HUES48 (cell line): ENCODE measurements at regions not wholly inside any gene's neighbourhood (a gene's known extent, or its start where the extent isn't known, plus 50 kb on each side); places are given as distances from the start of the nearest gene placed in this dataset.

Source experiments
- H3K27ac ChIP-seq: one replicate; pipeline ENCODE4 v1.7.0; 2013; ENCODE audit warnings: low read depth, low read length, inconsistent platforms
- H3K27me3 ChIP-seq: 2 replicates; pipeline ENCODE4 v1.6.1; 2013; ENCODE audit warnings: mild to moderate bottlenecking, low read length; ENCODE audit not compliant: control insufficient read depth, insufficient read depth
- H3K36me3 ChIP-seq: 2 replicates; pipeline ENCODE4 v1.6.1; 2013; ENCODE audit warnings: low read length; ENCODE audit not compliant: control insufficient read depth, insufficient read depth
- H3K4me1 ChIP-seq: 2 replicates; pipeline ENCODE4 v1.6.1; 2013; ENCODE audit warnings: mild to moderate bottlenecking, low read length; ENCODE audit not compliant: control insufficient read depth, insufficient read depth
- H3K4me3 ChIP-seq: 2 replicates; pipeline ENCODE4 v1.5.1; 2013; ENCODE audit warnings: mild to moderate bottlenecking, low read depth, low read length
- H3K9ac ChIP-seq: 2 replicates; pipeline ENCODE4 v1.6.1; 2013; ENCODE audit warnings: mild to moderate bottlenecking, low read depth, low read length, moderate library complexity
- H3K9me3 ChIP-seq: 2 replicates; pipeline ENCODE4 v1.6.1; 2013; ENCODE audit warnings: low read length; ENCODE audit not compliant: control insufficient read depth, insufficient read depth

GRCh38 chr1:199042193-199042592 is 403.4 kb downstream of the PTPRC start:
- no peaks in the 10 kb centered on the region for H3K9me3 ChIP-seq
- H3K27ac ChIP-seq, result no peak overlapping the region
- H3K36me3 ChIP-seq, result no peaks in the 10 kb centered on the region
- H3K4me3 ChIP-seq, result no peak overlapping the region
- H3K9ac ChIP-seq, result no peak overlapping the region
- no peaks in the 10 kb centered on the region for H3K27me3 ChIP-seq
- H3K4me1 ChIP-seq, result no peaks in the 10 kb centered on the region

DNA sequence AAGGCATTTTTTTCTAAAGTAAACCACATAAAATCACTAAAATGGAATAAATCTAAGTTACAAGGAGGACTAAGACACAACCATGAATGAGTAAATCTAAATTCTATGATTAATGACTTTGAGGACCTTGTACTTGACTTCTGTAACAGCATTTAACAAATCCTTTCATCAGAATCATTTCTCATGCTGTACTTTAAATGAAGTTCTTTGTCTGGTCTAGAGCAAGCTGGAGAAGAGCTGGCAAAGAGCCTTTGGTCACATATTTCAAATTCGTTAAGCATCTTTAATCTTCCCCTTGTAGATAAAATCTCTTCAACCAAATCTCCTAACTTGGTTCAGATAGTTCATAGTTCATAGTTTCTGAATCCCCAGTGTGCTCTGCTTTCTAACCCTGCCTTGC is 405.4 kb downstream of the PTPRC start:
- Histone ChIP-seq H3K27ac (no peak overlapping the region), H3K9me3 (no peaks in the 10 kb centered on the region), H3K4me3 (no peak overlapping the region), H3K9ac (no peak overlapping the region), H3K36me3 (no peaks in the 10 kb centered on the region), H3K4me1 (no peaks in the 10 kb centered on the region), H3K27me3 (no peaks in the 10 kb centered on the region)

DNA sequence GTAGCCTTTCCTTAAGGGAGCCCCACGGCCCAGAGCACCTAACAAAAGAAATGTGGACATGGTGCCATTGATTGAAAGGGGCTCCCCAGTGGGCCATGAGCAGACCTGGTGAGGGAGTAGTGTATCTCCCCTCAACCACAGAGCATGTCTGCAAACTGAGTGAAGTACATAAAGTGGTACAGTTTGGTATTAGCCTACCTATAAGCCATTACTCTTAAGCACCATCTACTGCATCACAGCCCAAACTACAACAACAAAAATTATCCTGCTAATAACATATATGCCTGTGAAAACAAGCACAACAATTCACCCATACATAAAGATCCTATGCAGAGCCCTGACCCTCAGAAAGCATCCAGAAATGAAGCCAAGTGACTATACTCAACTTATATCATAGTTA is 407.8 kb downstream of the PTPRC start:
- H3K9ac ChIP-seq, result no peak overlapping the region
- H3K27ac ChIP-seq, result no peak overlapping the region
- no peaks in the 10 kb centered on the region for H3K9me3 ChIP-seq
- H3K4me1 ChIP-seq, result no peaks in the 10 kb centered on the region
- no peaks in the 10 kb centered on the region for H3K36me3 ChIP-seq
- no peaks in the 10 kb centered on the region for H3K27me3 ChIP-seq
- no peak overlapping the region for H3K4me3 ChIP-seq

DNA sequence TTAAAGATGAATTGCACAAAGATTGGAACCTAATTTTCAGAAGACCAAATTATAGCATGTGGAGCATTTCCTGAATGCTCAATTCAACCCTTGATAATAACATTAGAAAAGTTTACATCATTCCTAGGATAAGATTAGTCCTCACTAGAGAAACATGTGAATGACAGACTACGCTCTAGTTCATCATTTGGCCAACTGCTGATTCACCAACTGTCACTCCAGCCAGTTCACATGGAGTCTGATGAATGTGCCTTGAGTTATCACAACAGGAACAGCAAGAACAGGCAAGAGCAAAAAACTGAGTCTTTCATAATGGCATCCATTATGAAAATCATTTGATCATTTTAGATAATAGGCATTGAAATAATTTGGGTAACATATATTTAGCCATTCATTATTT is 415.9 kb downstream of the PTPRC start:
- no peak overlapping the region for H3K9ac ChIP-seq
- no peaks in the 10 kb centered on the region for H3K36me3 ChIP-seq
- H3K27me3 ChIP-seq, result no peaks in the 10 kb centered on the region
- H3K4me3 ChIP-seq, result no peak overlapping the region
- no peak overlapping the region for H3K27ac ChIP-seq
- H3K4me1 ChIP-seq, result no peaks in the 10 kb centered on the region
- H3K9me3 ChIP-seq, result no peaks in the 10 kb centered on the region

GRCh38 chr1:199057322-199057721 is 418.5 kb downstream of the PTPRC start:
- Histone ChIP-seq H3K27me3 (no peaks in the 10 kb centered on the region), H3K9ac (no peak overlapping the region), H3K4me1 (no peaks in the 10 kb centered on the region), H3K4me3 (no peak overlapping the region), H3K27ac (no peak overlapping the region), H3K36me3 (no peaks in the 10 kb centered on the region), H3K9me3 (no peaks in the 10 kb centered on the region)

GRCh38 chr1:199058281-199058680 is 419.4 kb downstream of the PTPRC start:
- no peaks in the 10 kb centered on the region for H3K36me3 ChIP-seq
- no peaks in the 10 kb centered on the region for H3K9me3 ChIP-seq
- no peak overlapping the region for H3K4me3 ChIP-seq
- no peak overlapping the region for H3K9ac ChIP-seq
- no peaks in the 10 kb centered on the region for H3K4me1 ChIP-seq
- no peaks in the 10 kb centered on the region for H3K27me3 ChIP-seq
- H3K27ac ChIP-seq, result no peak overlapping the region

- H3K9ac ChIP-seq, result no peak overlapping the region
- H3K4me3 ChIP-seq, result no peak overlapping the region
- H3K4me1 ChIP-seq, result no peaks in the 10 kb centered on the region; the same call in 1 of the 2 replicates
- H3K27ac ChIP-seq, result no peak overlapping the region
- H3K27me3 ChIP-seq, result no peaks in the 10 kb centered on the region
- no peaks in the 10 kb centered on the region for H3K36me3 ChIP-seq
- H3K9me3 ChIP-seq, result no peaks in the 10 kb centered on the region
Observed at GRCh38 chr1:199064971-199065370, 426.1 kb downstream of the PTPRC start.

- H3K36me3 ChIP-seq, result no peaks in the 10 kb centered on the region
- no peaks in the 10 kb centered on the region; the same call in 1 of the 2 replicates for H3K4me1 ChIP-seq
- H3K27ac ChIP-seq, result no peak overlapping the region
- H3K9me3 ChIP-seq, result no peaks in the 10 kb centered on the region
- H3K4me3 ChIP-seq, result no peak overlapping the region
- no peaks in the 10 kb centered on the region for H3K27me3 ChIP-seq
- H3K9ac ChIP-seq, result no peak overlapping the region
Observed at GRCh38 chr1:199067483-199067882, 428.6 kb downstream of the PTPRC start.

GRCh38 chr1:199071080-199071479 is 432.2 kb downstream of the PTPRC start:
- no peak overlapping the region for H3K4me3 ChIP-seq
- H3K36me3 ChIP-seq, result no peaks in the 10 kb centered on the region
- H3K27ac ChIP-seq, result no peak overlapping the region
- no peaks in the 10 kb centered on the region for H3K27me3 ChIP-seq
- no peak overlapping the region for H3K9ac ChIP-seq
- H3K4me1 ChIP-seq, result no peaks in the 10 kb centered on the region
- H3K9me3 ChIP-seq, result no peaks in the 10 kb centered on the region

- H3K27me3 ChIP-seq, result no peaks in the 10 kb centered on the region
- H3K27ac ChIP-seq, result no peak overlapping the region
- H3K4me3 ChIP-seq, result no peak overlapping the region
- H3K36me3 ChIP-seq, result no peaks in the 10 kb centered on the region
- H3K4me1 ChIP-seq, result no peaks in the 10 kb centered on the region
- no peaks in the 10 kb centered on the region for H3K9me3 ChIP-seq
- H3K9ac ChIP-seq, result no peak overlapping the region
Observed at GRCh38 chr1:199073166-199073565, 434.3 kb downstream of the PTPRC start.

GRCh38 chr1:199075792-199076191 is 437.0 kb downstream of the PTPRC start:
- Histone ChIP-seq H3K9me3 (no peaks in the 10 kb centered on the region), H3K36me3 (no peaks in the 10 kb centered on the region), H3K9ac (no peak overlapping the region), H3K4me3 (no peak overlapping the region), H3K4me1 (no peaks in the 10 kb centered on the region), H3K27me3 (no peaks in the 10 kb centered on the region), H3K27ac (no peak overlapping the region)

GRCh38 chr1:199079994-199080393 is 441.2 kb downstream of the PTPRC start:
- Histone ChIP-seq H3K9ac (no peak overlapping the region), H3K36me3 (no peaks in the 10 kb centered on the region), H3K27me3 (no peaks in the 10 kb centered on the region), H3K4me3 (no peak overlapping the region), H3K27ac (no peak overlapping the region), H3K9me3 (no peaks in the 10 kb centered on the region), H3K4me1 (no peaks in the 10 kb centered on the region)
